Progenitor cell of endocrine pancreas (in vitro differentiated cells): ENCODE measurements at regions not wholly inside any gene's neighbourhood (a gene's known extent, or its start where the extent isn't known, plus 50 kb on each side); places are given as distances from the start of the nearest gene placed in this dataset.
"Not testable (repeated sequence)": the region's sequence is repeated elsewhere in the genome, so short reads cannot be mapped to it uniquely, and the experiment has no call there.

ENCODE experiments used
- DNase-seq: peaks from one replicate; pipeline ENCODE4 v3.0.0; 2021; ENCODE audit warnings: low spot score; ENCODE audit not compliant: unreplicated experiment
- H3K27ac Mint-ChIP-seq: 2 replicates; pipeline ENCODE4 v1.8.0; 2021; ENCODE audit warnings: mild to moderate bottlenecking, moderate library complexity, mixed read lengths
- H3K27me3 Mint-ChIP-seq: 2 replicates; pipeline ENCODE4 v1.8.0; 2021; ENCODE audit warnings: mixed read lengths
- H3K36me3 Mint-ChIP-seq: 2 replicates; pipeline ENCODE4 v1.8.0; 2022; ENCODE audit warnings: mixed read lengths; ENCODE audit not compliant: insufficient read depth
- H3K4me1 Mint-ChIP-seq: 2 replicates; pipeline ENCODE4 v1.8.0; 2021; ENCODE audit warnings: low read depth, mixed read lengths
- H3K4me3 Mint-ChIP-seq: 2 replicates; pipeline ENCODE4 v1.8.0; 2021; ENCODE audit warnings: low read depth, mild to moderate bottlenecking, moderate library complexity, mixed read lengths
- H3K9me3 Mint-ChIP-seq: 2 replicates; pipeline ENCODE4 v1.8.0; 2021; ENCODE audit warnings: low read depth, mixed read lengths
- TF ChIP-seq, protein P1 (sequence below): fragments of 200-600 bp; sonication (generic); IDR thresholded peaks from one replicate; pipeline ENCODE4 v1.5.0; 2021; ENCODE audit warnings: antibody characterized with exemption, mild to moderate bottlenecking; ENCODE audit not compliant: unreplicated experiment

DNA sequence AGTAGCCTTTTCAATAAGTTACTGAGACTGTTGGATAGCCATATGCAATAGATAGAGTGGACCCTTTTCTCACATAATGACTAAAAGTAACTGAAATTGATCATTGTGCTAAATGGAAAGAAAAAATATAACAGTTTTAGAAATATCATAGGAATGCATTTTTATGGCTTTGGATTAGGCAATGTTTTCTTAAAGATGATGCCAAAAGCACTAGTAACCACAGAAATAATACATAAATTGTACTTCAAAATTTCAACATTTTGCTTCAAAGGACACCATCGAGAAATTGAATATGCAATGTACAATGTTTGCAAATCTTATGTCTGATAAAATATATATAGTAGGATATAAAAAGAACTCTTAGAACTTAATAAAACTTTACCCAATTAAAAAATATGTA is 1267.5 kb upstream of the CDH9 start:
- Mint-ChIP-seq H3K4me1 (no peaks in the 10 kb centered on the region), H3K36me3 (no peaks in the 10 kb centered on the region), H3K27me3 (no peaks in the 10 kb centered on the region), H3K4me3 (no peak overlapping the region), H3K27ac (no peak overlapping the region), H3K9me3 (peaks cover 14% of the 10 kb centered on the region)
- TF ChIP-seq, protein P1, sequence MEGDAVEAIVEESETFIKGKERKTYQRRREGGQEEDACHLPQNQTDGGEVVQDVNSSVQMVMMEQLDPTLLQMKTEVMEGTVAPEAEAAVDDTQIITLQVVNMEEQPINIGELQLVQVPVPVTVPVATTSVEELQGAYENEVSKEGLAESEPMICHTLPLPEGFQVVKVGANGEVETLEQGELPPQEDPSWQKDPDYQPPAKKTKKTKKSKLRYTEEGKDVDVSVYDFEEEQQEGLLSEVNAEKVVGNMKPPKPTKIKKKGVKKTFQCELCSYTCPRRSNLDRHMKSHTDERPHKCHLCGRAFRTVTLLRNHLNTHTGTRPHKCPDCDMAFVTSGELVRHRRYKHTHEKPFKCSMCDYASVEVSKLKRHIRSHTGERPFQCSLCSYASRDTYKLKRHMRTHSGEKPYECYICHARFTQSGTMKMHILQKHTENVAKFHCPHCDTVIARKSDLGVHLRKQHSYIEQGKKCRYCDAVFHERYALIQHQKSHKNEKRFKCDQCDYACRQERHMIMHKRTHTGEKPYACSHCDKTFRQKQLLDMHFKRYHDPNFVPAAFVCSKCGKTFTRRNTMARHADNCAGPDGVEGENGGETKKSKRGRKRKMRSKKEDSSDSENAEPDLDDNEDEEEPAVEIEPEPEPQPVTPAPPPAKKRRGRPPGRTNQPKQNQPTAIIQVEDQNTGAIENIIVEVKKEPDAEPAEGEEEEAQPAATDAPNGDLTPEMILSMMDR = no peak
- DNase-seq = no peak

DNA sequence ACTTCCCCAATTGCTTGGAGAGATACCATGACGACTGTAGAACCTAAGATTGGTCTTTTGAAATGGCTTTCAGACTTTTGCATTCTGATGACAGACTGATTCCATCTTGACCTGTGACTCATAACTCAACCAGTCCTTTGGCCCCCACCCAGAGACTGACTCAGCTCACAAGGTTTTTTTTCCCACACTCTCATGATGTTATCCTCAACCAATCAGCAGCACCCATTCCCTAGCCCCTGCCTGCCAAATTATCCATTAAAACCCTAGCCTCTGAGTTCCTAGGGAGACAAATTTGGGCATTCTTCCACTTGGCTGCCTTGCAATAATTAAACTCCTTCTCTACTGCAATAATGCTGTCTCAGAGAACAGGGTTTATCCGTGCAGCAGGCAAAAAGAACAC is 1263.3 kb upstream of the CDH9 start:
- no peak overlapping the region for H3K27ac Mint-ChIP-seq
- peaks cover 15% of the 10 kb centered on the region for H3K9me3 Mint-ChIP-seq
- no peaks in the 10 kb centered on the region for H3K4me1 Mint-ChIP-seq
- DNase-seq = no peak
- no peaks in the 10 kb centered on the region for H3K36me3 Mint-ChIP-seq
- H3K27me3 Mint-ChIP-seq = no peaks in the 10 kb centered on the region
- H3K4me3 Mint-ChIP-seq = no peak overlapping the region
- TF ChIP-seq, protein P1 = no peak

DNA sequence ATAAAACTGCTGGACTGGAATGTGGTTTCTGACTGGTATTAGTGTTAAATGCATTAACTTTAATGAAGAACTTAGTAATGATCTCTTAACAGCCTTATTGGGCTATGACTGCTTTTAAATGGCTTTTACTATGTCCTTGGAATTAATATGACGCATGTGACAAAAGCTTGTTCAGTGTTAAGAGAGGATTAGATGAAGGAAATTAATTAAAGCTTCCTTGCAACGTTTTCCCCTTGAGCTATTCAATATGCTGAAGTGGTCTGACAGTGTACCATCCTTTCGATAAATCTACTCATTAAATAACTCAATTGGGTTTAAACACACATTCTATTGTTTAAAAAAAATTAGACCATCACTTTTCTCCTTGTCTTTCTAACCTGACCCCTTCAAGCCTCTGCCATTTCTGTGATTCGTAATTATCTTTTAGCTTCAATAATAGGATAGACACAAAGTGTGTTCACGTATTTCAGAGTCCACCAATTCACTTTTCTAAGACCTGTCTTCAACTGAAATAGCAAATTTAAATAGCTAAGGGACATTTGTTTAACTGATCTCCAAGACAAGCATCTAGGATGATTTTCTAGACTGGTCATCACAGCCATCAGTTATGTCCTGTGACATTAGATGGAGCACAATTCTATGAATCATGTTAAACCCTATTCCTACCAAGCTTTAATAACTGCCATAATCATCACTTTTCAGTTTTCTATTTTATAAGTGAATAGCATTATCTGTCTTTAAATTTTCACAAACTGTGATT is 1258.0 kb upstream of the CDH9 start:
- Mint-ChIP-seq H3K9me3 (peaks cover 8% of the 10 kb centered on the region), H3K27ac (no peak overlapping the region), H3K4me1 (no peaks in the 10 kb centered on the region), H3K36me3 (no peaks in the 10 kb centered on the region), H3K27me3 (no peaks in the 10 kb centered on the region), H3K4me3 (no peak overlapping the region)
- TF ChIP-seq, protein P1 = no peak
- no peak for DNase-seq

DNA sequence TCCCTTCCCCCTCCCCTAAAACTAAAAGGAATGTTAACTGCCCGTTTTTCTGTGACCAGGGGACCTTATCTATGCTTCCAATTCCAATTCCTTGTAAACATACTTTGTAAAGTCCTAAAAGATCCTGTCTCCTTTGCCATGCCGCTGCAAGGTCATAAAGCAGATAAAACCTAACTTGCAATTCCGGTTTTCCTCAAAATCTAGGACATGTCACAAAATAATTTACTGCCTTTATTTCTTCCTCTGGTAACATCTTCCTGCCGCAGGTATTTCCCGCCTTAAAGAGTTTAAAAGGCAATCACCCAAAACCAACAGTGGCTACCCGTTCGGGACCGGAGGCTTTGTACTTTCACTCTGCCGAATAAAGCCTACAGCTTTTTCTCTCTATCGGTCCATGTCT is 1248.6 kb upstream of the CDH9 start:
- H3K4me1 Mint-ChIP-seq, H3K36me3 Mint-ChIP-seq, DNase-seq, H3K27ac Mint-ChIP-seq, H3K9me3 Mint-ChIP-seq, H3K27me3 Mint-ChIP-seq: not testable (repeated sequence)
- peak overlapping the region; percentile 15 for H3K4me3 Mint-ChIP-seq

DNA sequence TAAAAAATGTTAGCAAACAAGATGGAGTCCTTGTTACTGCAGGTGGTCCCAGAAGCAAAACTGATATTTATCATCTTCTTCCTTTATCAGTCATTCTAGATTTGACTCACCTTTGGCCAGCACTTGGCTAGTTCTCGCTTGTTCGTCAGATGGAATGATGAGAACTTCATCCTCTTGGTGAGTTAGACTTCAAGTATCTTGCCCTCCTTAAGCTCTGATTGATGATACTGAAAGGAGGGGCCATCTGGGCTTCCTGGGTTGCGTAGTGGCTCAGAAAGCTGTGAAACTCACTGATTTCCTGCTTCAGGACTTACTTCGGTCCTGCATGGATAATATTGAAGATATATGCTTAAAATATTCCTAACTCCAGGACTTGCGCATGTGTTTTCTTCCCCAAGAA is 1248.2 kb upstream of the CDH9 start:
- TF ChIP-seq, protein P1 = no peak
- Mint-ChIP-seq H3K4me1 (peaks cover 6% of the 10 kb centered on the region), H3K27me3 (no peaks in the 10 kb centered on the region), H3K9me3 (no peaks in the 10 kb centered on the region), H3K36me3 (no peaks in the 10 kb centered on the region), H3K27ac (no peak overlapping the region), H3K4me3 (no peak overlapping the region)
- DNase-seq = no peak

DNA sequence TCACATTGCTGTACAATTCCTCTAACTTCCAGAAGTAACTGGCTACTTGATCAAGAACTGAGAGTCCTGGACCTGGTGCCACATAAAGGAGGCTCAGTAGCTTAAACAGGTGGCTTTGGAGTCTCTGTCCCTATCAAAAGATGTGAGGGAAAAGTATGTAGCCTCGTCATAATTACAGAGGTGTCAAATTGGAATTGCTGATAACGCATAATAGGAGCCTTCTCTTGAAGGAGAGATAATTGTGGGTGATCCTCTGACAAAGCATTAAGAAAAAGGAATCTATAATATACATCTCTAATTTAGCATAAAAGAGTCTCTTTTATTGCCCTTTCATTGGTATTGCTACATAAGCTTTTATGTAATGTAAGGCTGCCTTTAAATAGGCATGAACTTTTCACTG is 1246.4 kb upstream of the CDH9 start:
- TF ChIP-seq, protein P1 = no peak
- Mint-ChIP-seq H3K9me3 (no peaks in the 10 kb centered on the region), H3K4me1 (peaks cover 6% of the 10 kb centered on the region), H3K36me3 (no peaks in the 10 kb centered on the region), H3K4me3 (no peak overlapping the region), H3K27me3 (no peaks in the 10 kb centered on the region), H3K27ac (no peak overlapping the region)
- DNase-seq = no peak
